22Rv1 (cell line): ENCODE measurements at regions not wholly inside any gene's neighbourhood (a gene's known extent, or its start where the extent isn't known, plus 50 kb on each side); places are given as distances from the start of the nearest gene placed in this dataset.

ENCODE experiments used
- H3K27ac ChIP-seq: fragments of 450-650 bp; 2 replicates; pipeline ENCODE4 v1.5.1; 2017
- CTCF ChIP-seq: fragments of 450-650 bp; IDR thresholded peaks from 2 replicates; pipeline ENCODE4 v1.5.1; 2017; ENCODE audit warnings: mild to moderate bottlenecking
- ZFX ChIP-seq: fragments of 450-650 bp; IDR thresholded peaks from 2 replicates; pipeline ENCODE4 v1.6.1; 2017; ENCODE audit warnings: antibody characterized with exemption, borderline replicate concordance

- no peak for TF ChIP-seq ZFX
- no peak for TF ChIP-seq CTCF
- H3K27ac ChIP-seq, result no peak overlapping the region
These were observed 53.4 kb upstream of the LHX5 start for GRCh38 chr12:113525066-113525465.

DNA sequence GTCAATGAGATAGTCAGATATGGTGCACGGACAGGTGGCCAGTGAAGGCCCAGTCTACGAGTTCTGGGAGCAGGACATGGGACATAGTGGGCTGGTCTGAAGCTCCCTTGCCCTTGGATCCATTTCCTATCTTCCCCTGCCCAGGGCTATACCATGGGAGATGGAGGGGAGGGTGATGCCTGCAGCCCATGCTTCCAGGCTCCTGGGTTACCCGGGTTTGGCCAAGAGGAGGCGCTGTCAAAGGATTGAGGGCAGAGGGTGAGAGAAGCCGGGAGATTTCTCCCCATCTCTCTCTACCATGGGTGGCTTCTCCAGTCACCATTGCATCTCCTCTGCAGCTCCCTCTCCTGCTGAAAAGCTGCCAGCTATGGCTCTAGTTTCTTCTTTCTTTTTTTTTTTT lies 52.8 kb upstream of the LHX5 start:
- H3K27ac ChIP-seq, result no peak overlapping the region
- TF ChIP-seq CTCF (0 out of 2 replicates have a peak, but pooled peaks have one; percentile 10), ZFX (no peak)

DNA sequence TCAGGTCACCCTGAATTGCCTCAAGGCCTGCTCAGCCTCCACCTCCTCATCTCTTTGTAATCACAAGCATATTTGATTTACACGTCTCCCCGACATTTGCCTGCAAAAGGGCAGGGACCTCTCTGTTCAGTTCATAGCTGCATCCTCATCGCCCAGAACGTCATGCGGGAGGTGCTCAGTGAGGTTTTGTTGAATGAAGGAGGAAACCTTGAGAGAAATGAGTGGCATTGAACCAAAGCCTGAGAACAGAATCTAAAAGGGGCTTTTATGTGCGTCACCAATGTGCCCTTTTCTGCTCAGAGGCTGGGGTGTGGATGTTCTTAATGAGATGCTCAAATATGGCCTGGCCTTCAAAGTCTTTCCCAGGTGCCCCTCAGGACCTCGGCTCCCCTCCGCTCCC lies 50.0 kb upstream of the LHX5 start:
- TF ChIP-seq CTCF (no peak), ZFX (no peak)
- no peak overlapping the region for H3K27ac ChIP-seq
